Mucosa of gallbladder (tissue), 1 donor: ENCODE measurements at regions not wholly inside any gene's neighbourhood (a gene's known extent, or its start where the extent isn't known, plus 50 kb on each side); places are given as distances from the start of the nearest gene placed in this dataset.

Experiments
- DNase-seq: peaks from one replicate; pipeline ENCODE4 v3.0.0-alpha.2; 2020; ENCODE audit warnings: low spot score
- donor health status: DM: no; HTN: no; CAD: no.

GRCh38 chr3:30553641-30554316 lies 52.6 kb upstream of the TGFBR2 start:
- no peak for DNase-seq

DNA sequence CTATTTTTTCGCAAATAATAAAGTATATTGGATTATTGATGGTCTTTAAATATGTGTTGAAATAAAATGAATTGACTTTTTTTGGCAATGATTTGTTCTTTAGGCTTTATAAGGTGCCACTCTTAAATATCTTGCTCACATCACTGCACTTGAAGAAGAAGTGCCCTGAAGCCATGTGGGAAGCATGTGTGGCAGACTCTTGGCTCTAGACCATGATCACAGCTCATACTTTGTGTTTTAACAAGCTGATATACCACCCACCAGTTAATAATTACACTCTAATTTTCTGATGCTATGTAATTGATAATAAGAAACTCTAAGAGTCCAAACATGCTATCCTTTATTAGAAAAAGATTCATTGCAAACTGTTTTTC lies 52.1 kb upstream of the TGFBR2 start:
- no peak for DNase-seq

DNA sequence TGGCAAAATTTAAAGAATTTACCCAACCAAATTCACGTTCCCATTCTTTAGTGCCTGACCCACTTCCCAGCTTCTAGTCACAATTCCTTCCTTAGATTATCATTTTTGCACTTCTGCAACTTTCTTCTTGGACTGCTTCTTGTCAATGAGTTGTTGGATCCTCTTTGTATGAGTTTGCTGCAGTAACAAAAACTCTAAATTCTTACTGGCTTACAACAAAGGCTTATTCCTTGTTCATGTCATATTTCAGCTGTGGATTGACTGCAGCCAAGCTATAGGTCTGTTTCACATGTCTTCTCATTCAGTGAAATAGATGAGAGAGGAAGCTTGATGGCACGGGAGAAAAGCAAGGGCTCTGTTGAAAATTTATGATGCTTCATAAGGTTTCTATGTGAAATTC lies 50.4 kb upstream of the TGFBR2 start:
- DNase-seq = no peak
